BJ (cell line): ENCODE measurements at regions not wholly inside any gene's neighbourhood (a gene's known extent, or its start where the extent isn't known, plus 50 kb on each side); places are given as distances from the start of the nearest gene placed in this dataset.

Experiments used
- CTCF ChIA-PET: fragments of 350-600 bp; formaldehyde crosslinking; extraction: SDS; loops from one replicate; lab custom pipeline; 2021; ENCODE audit warnings: antibody characterized with exemption, inconsistent platforms; lab: Yijun Ruan, JAX
- POLR2A ChIA-PET: fragments of 300-600 bp; sonication (Branson Sonifier 250); formaldehyde crosslinking; extraction: SDS; loops from one replicate; lab custom pipeline; 2021; ENCODE audit warnings: antibody characterized with exemption; lab: Charles Lee
- DNase-seq: peaks from one replicate; pipeline ENCODE4 v3.0.0-alpha.2; 2011; ENCODE audit warnings: low read depth
- H3K27me3 ChIP-seq: 2 replicates; pipeline ENCODE4 v1.6.0; 2011; ENCODE audit warnings: low read length; ENCODE audit not compliant: control insufficient read depth, insufficient read depth
- H3K36me3 ChIP-seq: 2 replicates; pipeline ENCODE4 v1.5.1; 2011; ENCODE audit warnings: low read length; ENCODE audit not compliant: control insufficient read depth, insufficient read depth
- H3K4me3 ChIP-seq: 2 replicates; pipeline ENCODE4 v1.5.1; 2011; ENCODE audit warnings: low read depth, mild to moderate bottlenecking, control low read depth, low read length
- CTCF ChIP-seq: IDR thresholded peaks from 2 replicates; pipeline ENCODE4 v1.5.1; 2011; ENCODE audit warnings: low read depth, mild to moderate bottlenecking, control low read depth, inconsistent platforms, low read length, moderate library complexity; ENCODE audit not compliant: insufficient read depth

- Histone ChIP-seq H3K27me3 (peaks cover 11% of the 10 kb centered on the region), H3K36me3 (no peaks in the 10 kb centered on the region), H3K4me3 (no peak overlapping the region)
- CTCF ChIA-PET = interaction anchor here (0.7 to 1.1 kb wide), 3 partner anchors 9 to 151 kb away, joined by 3 read pairs; no protein-coding TSS in a partner anchor
- TF ChIP-seq CTCF = no peak
- POLR2A ChIA-PET = no interaction called here
- no peak for DNase-seq
Measured at GRCh38 chr2:11953258-11953657, 206.8 kb downstream of the LPIN1 start.

GRCh38 chr2:11955314-11955713 is 208.9 kb downstream of the LPIN1 start:
- Histone ChIP-seq H3K27me3 (peaks cover 11% of the 10 kb centered on the region), H3K4me3 (no peak overlapping the region), H3K36me3 (no peaks in the 10 kb centered on the region)
- no peak for DNase-seq
- ChIA-PET POLR2A (no interaction called here), CTCF (interaction anchor here (0.6 to 1.1 kb wide), 3 partner anchors 14 to 1052 kb away, joined by 3 read pairs; no protein-coding TSS in a partner anchor)
- TF ChIP-seq CTCF = no peak

GRCh38 chr2:11955884-11956291 is 209.5 kb downstream of the LPIN1 start:
- DNase-seq = no peak
- ChIA-PET POLR2A (no interaction called here), CTCF (interaction anchor here (0.9 kb wide), 1 partner anchor 14 kb away, joined by 3 read pairs; no protein-coding TSS in a partner anchor)
- Histone ChIP-seq H3K27me3 (peaks cover 11% of the 10 kb centered on the region), H3K36me3 (no peaks in the 10 kb centered on the region), H3K4me3 (no peak overlapping the region)
- no peak for TF ChIP-seq CTCF

GRCh38 chr2:11962707-11963328 is 216.4 kb downstream of the LPIN1 start:
- POLR2A ChIA-PET = no interaction called here

More at GRCh38 chr2:11962707-11963328, 216.4 kb downstream of the LPIN1 start:
- CTCF ChIA-PET = interaction anchor here (0.9 to 1.5 kb wide), 2 partner anchors 10 to 58 kb away, joined by 3 read pairs; no protein-coding TSS in a partner anchor
- TF ChIP-seq CTCF = no peak
- DNase-seq = peak; percentile 84
- no peak overlapping the region for H3K4me3 ChIP-seq
- H3K36me3 ChIP-seq = no peaks in the 10 kb centered on the region
- H3K27me3 ChIP-seq = peaks cover under 1% of the 10 kb centered on the region
